ENCODE measurements at regions not wholly inside any gene's neighbourhood (a gene's known extent, or its start where the extent isn't known, plus 50 kb on each side); places are given as distances from the start of the nearest gene placed in this dataset.

DNA sequence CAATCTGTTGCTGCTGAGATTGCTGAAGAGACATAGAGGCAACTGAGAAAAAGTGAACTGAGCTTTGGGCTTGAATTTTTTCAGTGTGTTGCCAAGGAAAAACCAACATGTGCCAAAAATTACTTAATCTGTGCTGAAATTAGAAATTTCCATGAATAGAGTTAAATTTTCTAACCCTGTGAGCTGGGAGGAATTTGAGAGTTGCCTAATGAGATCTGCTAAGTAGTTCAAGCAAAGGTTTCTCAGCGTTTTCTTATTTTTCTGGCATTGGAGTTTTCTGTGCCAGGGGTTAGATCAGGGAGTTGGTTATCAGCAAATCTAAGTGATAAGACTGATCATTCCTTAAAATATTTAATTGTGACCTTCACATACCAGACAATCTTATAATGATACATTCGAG lies 457.5 kb upstream of the GNPDA2 start:
- no peak for TF ChIP-seq POLR2A (IDR thresholded peaks at IDR 0.05; ENCODE audit: low read depth, low read length)
- TF ChIP-seq, protein P1, sequence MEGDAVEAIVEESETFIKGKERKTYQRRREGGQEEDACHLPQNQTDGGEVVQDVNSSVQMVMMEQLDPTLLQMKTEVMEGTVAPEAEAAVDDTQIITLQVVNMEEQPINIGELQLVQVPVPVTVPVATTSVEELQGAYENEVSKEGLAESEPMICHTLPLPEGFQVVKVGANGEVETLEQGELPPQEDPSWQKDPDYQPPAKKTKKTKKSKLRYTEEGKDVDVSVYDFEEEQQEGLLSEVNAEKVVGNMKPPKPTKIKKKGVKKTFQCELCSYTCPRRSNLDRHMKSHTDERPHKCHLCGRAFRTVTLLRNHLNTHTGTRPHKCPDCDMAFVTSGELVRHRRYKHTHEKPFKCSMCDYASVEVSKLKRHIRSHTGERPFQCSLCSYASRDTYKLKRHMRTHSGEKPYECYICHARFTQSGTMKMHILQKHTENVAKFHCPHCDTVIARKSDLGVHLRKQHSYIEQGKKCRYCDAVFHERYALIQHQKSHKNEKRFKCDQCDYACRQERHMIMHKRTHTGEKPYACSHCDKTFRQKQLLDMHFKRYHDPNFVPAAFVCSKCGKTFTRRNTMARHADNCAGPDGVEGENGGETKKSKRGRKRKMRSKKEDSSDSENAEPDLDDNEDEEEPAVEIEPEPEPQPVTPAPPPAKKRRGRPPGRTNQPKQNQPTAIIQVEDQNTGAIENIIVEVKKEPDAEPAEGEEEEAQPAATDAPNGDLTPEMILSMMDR (conservative IDR thresholded peaks at IDR 0.05; ENCODE audit: low read depth, low read length), result no peak

Measured in IMR-90 (cell line).